Osteoblast (primary cell): ENCODE measurements at regions not wholly inside any gene's neighbourhood (a gene's known extent, or its start where the extent isn't known, plus 50 kb on each side); places are given as distances from the start of the nearest gene placed in this dataset.

ENCODE experiments used
- DNase-seq: peaks from one replicate; pipeline ENCODE4 v3.0.0; 2011; ENCODE audit warnings: low spot score, mixed read lengths; ENCODE audit not compliant: insufficient read length; ENCODE audit errors: missing footprints
- H2AFZ ChIP-seq: 2 replicates; pipeline ENCODE4 v1.6.0; 2011; ENCODE audit warnings: mild to moderate bottlenecking, low read length
- H3K27ac ChIP-seq: 2 replicates; pipeline ENCODE4 v1.5.1; 2011; ENCODE audit warnings: mild to moderate bottlenecking, low read depth, low read length, moderate library complexity
- H3K27me3 ChIP-seq: 2 replicates; pipeline ENCODE4 v1.6.0; 2012; ENCODE audit warnings: mild to moderate bottlenecking, control low read depth, inconsistent platforms, low read length, moderate library complexity; ENCODE audit not compliant: insufficient read depth
- H3K36me3 ChIP-seq: 2 replicates; pipeline ENCODE4 v1.5.1; 2011; ENCODE audit warnings: mild to moderate bottlenecking, low read length, control low read depth, moderate library complexity; ENCODE audit not compliant: insufficient read depth
- H3K4me1 ChIP-seq: 2 replicates; pipeline ENCODE4 v1.5.1; 2011; ENCODE audit warnings: mild to moderate bottlenecking, low read length, control low read depth, moderate library complexity; ENCODE audit not compliant: insufficient read depth
- H3K4me2 ChIP-seq: 2 replicates; pipeline ENCODE4 v1.6.0; 2011; ENCODE audit warnings: mild to moderate bottlenecking, low read length; ENCODE audit not compliant: insufficient read depth
- H3K4me3 ChIP-seq: fragments of 200-600 bp; sonication (generic); 3 replicates; pipeline ENCODE4 v1.5.1; 2012; ENCODE audit warnings: mild to moderate bottlenecking, low read length, inconsistent platforms; ENCODE audit not compliant: insufficient read depth
- H3K79me2 ChIP-seq: 2 replicates; pipeline ENCODE4 v1.6.0; 2012; ENCODE audit warnings: mild to moderate bottlenecking, low read length, control low read depth, inconsistent platforms; ENCODE audit not compliant: insufficient read depth
- H3K9me3 ChIP-seq: 2 replicates; pipeline ENCODE4 v1.5.1; 2011; ENCODE audit warnings: low read depth, low read length, control low read depth
- H4K20me1 ChIP-seq: 2 replicates; pipeline ENCODE4 v1.6.0; 2012; ENCODE audit warnings: mild to moderate bottlenecking, low read length, control low read depth; ENCODE audit not compliant: insufficient read depth
- CTCF ChIP-seq: IDR thresholded peaks from 2 replicates; pipeline ENCODE4 v1.5.1; 2011; ENCODE audit warnings: mild to moderate bottlenecking, low read depth, low read length, moderate library complexity; ENCODE audit errors: extremely low read depth

DNA sequence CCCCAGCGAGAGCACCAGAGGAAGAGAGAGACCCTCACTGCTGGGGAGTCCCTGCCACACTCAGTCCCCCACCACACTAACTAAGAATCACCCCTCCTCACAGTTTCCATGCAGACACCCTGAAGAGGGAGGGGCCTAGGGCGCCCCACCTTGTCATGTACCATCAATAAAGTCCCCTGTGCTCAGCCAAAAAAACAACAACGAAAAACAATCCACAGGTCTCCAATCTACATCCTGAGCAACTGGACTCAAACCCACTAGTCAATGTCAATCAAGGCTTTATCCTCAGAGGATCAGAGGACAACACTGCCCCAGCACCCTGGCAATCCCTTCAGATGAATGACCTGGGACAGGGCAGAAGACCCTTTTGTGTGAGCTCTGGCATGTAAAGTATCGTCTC, 210.1 kb upstream of the MSX2 start:
- Histone ChIP-seq H4K20me1 (no peaks in the 10 kb centered on the region), H3K4me3 (no peak overlapping the region), H3K27me3 (no peaks in the 10 kb centered on the region), H3K4me2 (no peak overlapping the region), H3K4me1 (no peaks in the 10 kb centered on the region), H3K36me3 (no peaks in the 10 kb centered on the region), H3K79me2 (no peaks in the 10 kb centered on the region), H2AFZ (no peak overlapping the region), H3K27ac (no peak overlapping the region), H3K9me3 (no peaks in the 10 kb centered on the region)
- no peak for TF ChIP-seq CTCF
- no peak for DNase-seq

DNA sequence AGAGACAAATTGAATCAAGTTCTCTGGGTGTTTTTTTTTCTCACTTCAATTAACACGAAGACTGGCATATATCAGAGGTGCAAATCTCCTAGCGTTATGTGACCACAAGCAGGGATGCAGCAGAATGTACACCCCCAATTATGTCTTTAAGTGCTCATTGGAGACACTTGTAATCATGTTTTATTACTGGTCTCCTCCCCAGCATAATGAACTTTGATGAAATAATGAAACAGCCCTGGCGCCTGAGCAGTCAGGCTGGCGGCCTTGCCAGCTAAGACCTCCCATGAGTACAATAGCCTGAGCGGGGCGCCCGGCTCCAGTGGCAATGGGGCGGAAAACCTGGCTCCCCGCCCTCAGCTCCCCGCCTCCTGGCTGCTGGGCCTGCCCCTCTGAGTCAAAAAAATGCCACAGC, 209.4 kb upstream of the MSX2 start:
- Histone ChIP-seq H3K4me1 (no peaks in the 10 kb centered on the region), H3K4me2 (no peak overlapping the region), H4K20me1 (no peaks in the 10 kb centered on the region), H3K36me3 (no peaks in the 10 kb centered on the region), H3K27me3 (no peaks in the 10 kb centered on the region), H3K9me3 (no peaks in the 10 kb centered on the region), H2AFZ (no peak overlapping the region), H3K79me2 (no peaks in the 10 kb centered on the region), H3K4me3 (no peak overlapping the region), H3K27ac (no peak overlapping the region)
- DNase-seq, result no peak
- no peak for TF ChIP-seq CTCF

GRCh38 chr5:174516741-174517140, 207.6 kb upstream of the MSX2 start:
- Histone ChIP-seq H3K27ac (no peak overlapping the region), H3K4me2 (no peak overlapping the region), H3K36me3 (no peaks in the 10 kb centered on the region), H3K4me3 (no peak overlapping the region), H4K20me1 (no peaks in the 10 kb centered on the region), H3K4me1 (no peaks in the 10 kb centered on the region), H3K27me3 (no peaks in the 10 kb centered on the region), H2AFZ (no peak overlapping the region), H3K9me3 (no peaks in the 10 kb centered on the region), H3K79me2 (no peaks in the 10 kb centered on the region)
- no peak for DNase-seq
- TF ChIP-seq CTCF, result no peak

- no peak overlapping the region for H3K4me2 ChIP-seq
- H3K27me3 ChIP-seq, result no peaks in the 10 kb centered on the region
- no peaks in the 10 kb centered on the region for H4K20me1 ChIP-seq
- DNase-seq, result no peak
- no peaks in the 10 kb centered on the region for H3K36me3 ChIP-seq
- H2AFZ ChIP-seq, result no peak overlapping the region
- no peaks in the 10 kb centered on the region for H3K9me3 ChIP-seq
- no peak for TF ChIP-seq CTCF
- H3K27ac ChIP-seq, result no peak overlapping the region
- H3K4me3 ChIP-seq, result no peak overlapping the region
- no peaks in the 10 kb centered on the region for H3K4me1 ChIP-seq
- no peaks in the 10 kb centered on the region for H3K79me2 ChIP-seq
These were observed 205.9 kb upstream of the MSX2 start for GRCh38 chr5:174518512-174518911.
